SK-N-SH treated with all-trans-retinoic acid at 6 μM for 48 hours (cell line): ENCODE measurements at regions not wholly inside any gene's neighbourhood (a gene's known extent, or its start where the extent isn't known, plus 50 kb on each side); places are given as distances from the start of the nearest gene placed in this dataset.

Source experiments
- CREB5 ChIP-seq: fragments of 250-450 bp; sonication (Bioruptor Pico); IDR thresholded peaks from 2 replicates; pipeline ENCODE4 v1.5.1; 2020; ENCODE audit warnings: low read depth, mild to moderate bottlenecking, moderate library complexity
- ZNF70 ChIP-seq: fragments of 450-650 bp; formaldehyde crosslinking; IDR thresholded peaks from 2 replicates; pipeline ENCODE4 v1.5.0; 2020; ENCODE audit warnings: mild to moderate bottlenecking, moderate library complexity
- TF ChIP-seq, protein P1 (sequence below): fragments of 250-450 bp; sonication (Bioruptor Pico); IDR thresholded peaks from 2 replicates; pipeline ENCODE4 v1.8.0; 2020; ENCODE audit warnings: mild to moderate bottlenecking, moderate library complexity, borderline replicate concordance

DNA sequence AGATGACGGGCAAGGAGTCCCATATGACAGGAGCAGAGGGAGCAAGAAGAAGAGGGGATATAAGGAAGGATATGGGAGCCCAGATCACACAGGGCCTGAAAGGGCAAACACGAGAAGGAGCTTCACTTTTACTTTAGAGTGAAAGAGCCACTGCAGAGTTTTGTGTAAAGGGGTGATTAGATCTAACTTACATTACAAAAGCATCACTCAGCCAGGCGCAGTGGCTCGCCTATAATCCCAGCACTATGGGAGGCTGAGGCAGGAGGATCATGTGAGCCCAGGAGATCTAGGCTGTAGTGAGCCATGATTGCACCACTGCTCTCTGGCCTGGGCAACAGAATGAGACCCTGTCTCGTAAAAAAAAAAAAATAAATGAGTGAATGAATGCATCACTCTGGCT lies 91.1 kb downstream of the MPP7 start:
- TF ChIP-seq, protein P1, sequence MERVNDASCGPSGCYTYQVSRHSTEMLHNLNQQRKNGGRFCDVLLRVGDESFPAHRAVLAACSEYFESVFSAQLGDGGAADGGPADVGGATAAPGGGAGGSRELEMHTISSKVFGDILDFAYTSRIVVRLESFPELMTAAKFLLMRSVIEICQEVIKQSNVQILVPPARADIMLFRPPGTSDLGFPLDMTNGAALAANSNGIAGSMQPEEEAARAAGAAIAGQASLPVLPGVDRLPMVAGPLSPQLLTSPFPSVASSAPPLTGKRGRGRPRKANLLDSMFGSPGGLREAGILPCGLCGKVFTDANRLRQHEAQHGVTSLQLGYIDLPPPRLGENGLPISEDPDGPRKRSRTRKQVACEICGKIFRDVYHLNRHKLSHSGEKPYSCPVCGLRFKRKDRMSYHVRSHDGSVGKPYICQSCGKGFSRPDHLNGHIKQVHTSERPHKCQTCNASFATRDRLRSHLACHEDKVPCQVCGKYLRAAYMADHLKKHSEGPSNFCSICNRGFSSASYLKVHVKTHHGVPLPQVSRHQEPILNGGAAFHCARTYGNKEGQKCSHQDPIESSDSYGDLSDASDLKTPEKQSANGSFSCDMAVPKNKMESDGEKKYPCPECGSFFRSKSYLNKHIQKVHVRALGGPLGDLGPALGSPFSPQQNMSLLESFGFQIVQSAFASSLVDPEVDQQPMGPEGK (CRISPR knock-in tag) = no peak
- TF ChIP-seq CREB5 (no peak), ZNF70 (CRISPR knock-in tag) (no peak)
